HCT116 (cell line): ENCODE measurements at regions not wholly inside any gene's neighbourhood (a gene's known extent, or its start where the extent isn't known, plus 50 kb on each side); places are given as distances from the start of the nearest gene placed in this dataset.

Source experiments
- ATAC-seq: fragments of 200-7000 bp; cut with Tn5 transposase; 2 replicates; pipeline ENCODE4 v1.9.1; 2020; ENCODE audit warnings: mild to moderate bottlenecking, moderate library complexity
- BruUV-seq: library from RNA; stranded (reverse); fragments of 400-500 nt; replicated peaks from 2 replicates; lab custom pipeline; 2021; lab: Mats Ljungman, UMichigan
- CTCF ChIA-PET: fragments of 300-600 bp; sonication (Branson Sonifier 250); formaldehyde crosslinking; loops from one replicate; lab custom pipeline; 2021; ENCODE audit warnings: antibody characterized with exemption; lab: Charles Lee
- POLR2A ChIA-PET: fragments of 300-600, 350-600 bp; sonication (Branson Sonifier 250); formaldehyde crosslinking; loops from one replicate; lab custom pipeline; 2021; ENCODE audit warnings: antibody characterized with exemption; lab: Charles Lee
- RAD21 ChIA-PET, 2 experiments: fragments of 300-600 bp; sonication (Branson Sonifier 250); formaldehyde crosslinking; loops; one replicate each; lab custom pipeline; 2023; ENCODE audit warnings: low total read pairs in 2 of 2; ENCODE audit not compliant: uncharacterized antibody in 2 of 2, unreplicated experiment in 2 of 2, low non-redundant PET in 1 of 2; lab: Charles Lee
- DNase-seq: peaks from one replicate; pipeline ENCODE4 v3.0.0-alpha.2; 2010; ENCODE audit warnings: low read depth, low spot score
- H2AFZ ChIP-seq: fragments of 200-600 bp; shearing (Covaris generic), sonication (generic); 2 replicates; pipeline ENCODE4 v1.6.1; 2017; ENCODE audit warnings: low read depth, mixed run types, mixed read lengths, antibody characterized with exemption, low read length; ENCODE audit not compliant: poor library complexity, severe bottlenecking
- H3K27ac ChIP-seq: 2 replicates; pipeline ENCODE4 v1.5.1; 2012; ENCODE audit warnings: low read depth, low read length
- H3K27me3 ChIP-seq: fragments of 200-600 bp; sonication (generic); 2 replicates; pipeline ENCODE4 v1.6.1; 2016; ENCODE audit warnings: mixed run types, low read length, mixed read lengths; ENCODE audit not compliant: insufficient read depth
- H3K36me3 ChIP-seq, 2 experiments: fragments of 200-500 bp in 1 of 2; fragments of 200-600 bp in 1 of 2; sonication (Bioruptor generic) in 1 of 2; sonication (generic) in 1 of 2; 2 replicates each; pipeline versions ENCODE4 v1.5.1 to v1.6.1; 2014 to 2016; ENCODE audit warnings: low read length in 2 of 2, inconsistent platforms in 1 of 2, mixed read lengths in 1 of 2, mixed run types in 1 of 2; ENCODE audit not compliant: insufficient read depth in 2 of 2, control insufficient read depth in 1 of 2
- H3K4me1 ChIP-seq, 2 experiments: fragments of 200-600 bp in 1 of 2; sonication (generic) in 1 of 2; 2 replicates each; pipeline versions ENCODE4 v1.5.1 to v1.6.1; 2012 to 2017; ENCODE audit warnings: low read length in 2 of 2, inconsistent platforms in 1 of 2, mild to moderate bottlenecking in 1 of 2, mixed read lengths in 1 of 2, mixed run types in 1 of 2, moderate library complexity in 1 of 2; ENCODE audit not compliant: insufficient read depth in 2 of 2, control insufficient read depth in 1 of 2
- H3K4me2 ChIP-seq: fragments of 200-600 bp; sonication (generic); 2 replicates; pipeline ENCODE4 v1.6.1; 2017; ENCODE audit warnings: mixed run types, low read length, mixed read lengths
- H3K4me3 ChIP-seq, 2 experiments: fragments of 200-600 bp in 1 of 2; sonication (generic) in 1 of 2; replicated peaks in 1 of 2; 2 replicates each; pipeline ENCODE4 v1.5.1; 2011 to 2016; ENCODE audit warnings: low read length in 2 of 2, control low read depth in 1 of 2, low read depth in 1 of 2, mild to moderate bottlenecking in 1 of 2, mixed read lengths in 1 of 2, mixed run types in 1 of 2
- H3K79me2 ChIP-seq: fragments of 200-600 bp; sonication (generic); 2 replicates; pipeline ENCODE4 v1.6.1; 2017; ENCODE audit warnings: mild to moderate bottlenecking, mixed run types, low read length, moderate library complexity, mixed read lengths; ENCODE audit not compliant: insufficient read depth
- H3K9ac ChIP-seq: fragments of 200-600 bp; sonication (generic); 2 replicates; pipeline ENCODE4 v1.6.1; 2016; ENCODE audit warnings: low read length, mixed read lengths
- H3K9me2 ChIP-seq: fragments of 200-600 bp; sonication (generic), shearing (Covaris generic); 2 replicates; pipeline ENCODE4 v1.6.1; 2017; ENCODE audit warnings: mixed run types, mild to moderate bottlenecking, moderate library complexity; ENCODE audit not compliant: insufficient read depth
- H3K9me3 ChIP-seq, 2 experiments: fragments of 200-500 bp in 1 of 2; fragments of 200-600 bp in 1 of 2; sonication (Bioruptor generic) in 1 of 2; sonication (generic) in 1 of 2; 2 replicates each; pipeline ENCODE4 v1.6.1; 2014 to 2017; ENCODE audit warnings: low read length in 2 of 2, mixed read lengths in 2 of 2, inconsistent platforms in 1 of 2, low read depth in 1 of 2, mild to moderate bottlenecking in 1 of 2, mixed run types in 1 of 2, moderate library complexity in 1 of 2; ENCODE audit not compliant: control insufficient read depth in 1 of 2, insufficient read depth in 1 of 2
- H4K20me1 ChIP-seq: fragments of 200-600 bp; sonication (generic), shearing (Covaris generic); 2 replicates; pipeline ENCODE4 v1.6.1; 2017; ENCODE audit warnings: mixed run types, mild to moderate bottlenecking, moderate library complexity; ENCODE audit not compliant: insufficient read depth
- CEBPB ChIP-seq: IDR thresholded peaks from 2 replicates; pipeline ENCODE4 v1.6.1; 2012; ENCODE audit warnings: low read depth
- EGR1 ChIP-seq: IDR thresholded peaks from 2 replicates; pipeline ENCODE4 v1.6.1; 2012; ENCODE audit warnings: low read depth
- ELF1 ChIP-seq: IDR thresholded peaks from 2 replicates; pipeline ENCODE4 v1.6.1; 2012; ENCODE audit warnings: low read depth, borderline replicate concordance
- EZH2phosphoT487 ChIP-seq: fragments of 200-600 bp; IDR thresholded peaks from 2 replicates; pipeline ENCODE4 v1.6.1; 2018; ENCODE audit warnings: antibody characterized with exemption, borderline replicate concordance
- FOSL1 ChIP-seq: IDR thresholded peaks from 2 replicates; pipeline ENCODE4 v1.6.1; 2012; ENCODE audit warnings: low read depth
- JUND ChIP-seq: IDR thresholded peaks from 2 replicates; pipeline ENCODE4 v1.6.1; 2012
- POLR2A ChIP-seq: IDR thresholded peaks from 2 replicates; pipeline ENCODE4 v1.7.0; 2011; ENCODE audit warnings: borderline replicate concordance; ENCODE audit not compliant: insufficient read depth, insufficient read length; ENCODE audit errors: extremely low read depth
- SP1 ChIP-seq: IDR thresholded peaks from 2 replicates; pipeline ENCODE4 v1.6.1; 2012; ENCODE audit warnings: low read depth
- TCF7L2 ChIP-seq: IDR thresholded peaks from 2 replicates; pipeline ENCODE4 v1.7.0; 2011; ENCODE audit warnings: borderline replicate concordance, inconsistent platforms; ENCODE audit not compliant: insufficient read depth, insufficient read length; ENCODE audit errors: extremely low read depth
- YY1 ChIP-seq: IDR thresholded peaks from 2 replicates; pipeline ENCODE4 v1.6.1; 2011; ENCODE audit warnings: low read length, low read depth, moderate library complexity, mild to moderate bottlenecking; ENCODE audit not compliant: insufficient replicate concordance; ENCODE audit errors: extremely low read depth
- intact Hi-C: fragments of 100-400 bp; cut with micrococcal nuclease; formaldehyde crosslinking; loops from 2 replicates; pipeline ENCODE4 v1.10.0; 2022
- TF ChIP-seq, protein P1 (sequence below), 3 experiments: fragments of 200-600 bp in 1 of 3; sonication (generic) in 1 of 3; IDR thresholded peaks in 2 of 3; conservative IDR thresholded peaks in 1 of 3; 2 replicates each; pipeline ENCODE4 v1.5.1; 2012 to 2017; ENCODE audit warnings: low read depth in 2 of 3, low read length in 2 of 3, antibody characterized with exemption in 1 of 3, borderline replicate concordance in 1 of 3, control low read depth in 1 of 3, mild to moderate bottlenecking in 1 of 3, mixed read lengths in 1 of 3, mixed run types in 1 of 3, moderate library complexity in 1 of 3; ENCODE audit not compliant: insufficient read depth in 1 of 3
- TF ChIP-seq, protein P2 (sequence below): IDR thresholded peaks from 2 replicates; pipeline ENCODE4 v1.6.1; 2012
- TF ChIP-seq, protein P3 (sequence below): IDR thresholded peaks from 2 replicates; pipeline ENCODE4 v1.6.1; 2011; ENCODE audit warnings: mild to moderate bottlenecking, low read length, moderate library complexity; ENCODE audit not compliant: insufficient replicate concordance; ENCODE audit errors: extremely low read depth

DNA sequence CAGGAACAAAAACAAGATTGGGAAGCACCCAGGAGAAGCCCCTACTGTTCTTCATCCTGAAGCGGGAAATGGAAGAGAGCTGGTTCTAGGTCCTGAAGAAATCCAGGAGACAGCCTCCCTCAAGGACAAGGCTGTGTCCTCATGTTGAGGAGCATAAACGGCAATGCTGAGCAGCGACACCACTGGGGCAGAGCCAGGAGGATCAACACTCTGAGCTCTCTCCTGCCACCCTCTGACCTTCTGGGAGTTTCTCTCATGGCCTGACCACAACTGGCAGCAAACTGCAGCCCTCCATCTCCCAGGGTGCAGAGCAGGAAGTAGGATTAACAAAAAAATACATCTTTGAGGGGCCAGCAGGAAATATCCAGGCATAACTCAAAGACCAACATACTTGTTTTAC is 1292.2 kb upstream of the TMEM132C start:
- H3K9ac ChIP-seq: no peak overlapping the region
- intact Hi-C loops: no loop called here
- H3K9me2 ChIP-seq: no peaks in the 10 kb centered on the region
- H3K36me3 ChIP-seq: no peaks in the 10 kb centered on the region
- ATAC-seq: peak; percentile 58; the same call in 1 of the 2 replicates
- BruUV-seq: no TSS peak
- H3K9me3 ChIP-seq: no peaks in the 10 kb centered on the region
- no peak overlapping the region for H3K4me2 ChIP-seq
- H3K79me2 ChIP-seq: no peaks in the 10 kb centered on the region
- no peak overlapping the region for H2AFZ ChIP-seq
- no peaks in the 10 kb centered on the region; a peak in 1 of 4 replicates for H3K4me1 ChIP-seq
- no peaks in the 10 kb centered on the region for H3K27me3 ChIP-seq
- DNase-seq: no peak
- H3K4me3 ChIP-seq: no peak overlapping the region
- no peaks in the 10 kb centered on the region for H4K20me1 ChIP-seq
- ChIA-PET POLR2A (no interaction called here), RAD21 (no interaction called here), CTCF (no interaction called here)
- TF ChIP-seq YY1 (no peak), FOSL1 (no peak), ELF1 (no peak), EGR1 (no peak), JUND (no peak), TCF7L2 (no peak)
- TF ChIP-seq, protein P1, sequence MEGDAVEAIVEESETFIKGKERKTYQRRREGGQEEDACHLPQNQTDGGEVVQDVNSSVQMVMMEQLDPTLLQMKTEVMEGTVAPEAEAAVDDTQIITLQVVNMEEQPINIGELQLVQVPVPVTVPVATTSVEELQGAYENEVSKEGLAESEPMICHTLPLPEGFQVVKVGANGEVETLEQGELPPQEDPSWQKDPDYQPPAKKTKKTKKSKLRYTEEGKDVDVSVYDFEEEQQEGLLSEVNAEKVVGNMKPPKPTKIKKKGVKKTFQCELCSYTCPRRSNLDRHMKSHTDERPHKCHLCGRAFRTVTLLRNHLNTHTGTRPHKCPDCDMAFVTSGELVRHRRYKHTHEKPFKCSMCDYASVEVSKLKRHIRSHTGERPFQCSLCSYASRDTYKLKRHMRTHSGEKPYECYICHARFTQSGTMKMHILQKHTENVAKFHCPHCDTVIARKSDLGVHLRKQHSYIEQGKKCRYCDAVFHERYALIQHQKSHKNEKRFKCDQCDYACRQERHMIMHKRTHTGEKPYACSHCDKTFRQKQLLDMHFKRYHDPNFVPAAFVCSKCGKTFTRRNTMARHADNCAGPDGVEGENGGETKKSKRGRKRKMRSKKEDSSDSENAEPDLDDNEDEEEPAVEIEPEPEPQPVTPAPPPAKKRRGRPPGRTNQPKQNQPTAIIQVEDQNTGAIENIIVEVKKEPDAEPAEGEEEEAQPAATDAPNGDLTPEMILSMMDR (IDR thresholded peaks at IDR 0.05 in 2 of 3, conservative IDR thresholded peaks at IDR 0.05 in 1 of 3; ENCODE audit: borderline replicate concordance in 1 of 3, insufficient read depth in 1 of 3, low read depth in 2 of 3, low read length in 2 of 3): 0 out of 6 replicates have a peak, but pooled peaks of 1 of the 3 experiments have one; percentile 5
- TF ChIP-seq, protein P2, sequence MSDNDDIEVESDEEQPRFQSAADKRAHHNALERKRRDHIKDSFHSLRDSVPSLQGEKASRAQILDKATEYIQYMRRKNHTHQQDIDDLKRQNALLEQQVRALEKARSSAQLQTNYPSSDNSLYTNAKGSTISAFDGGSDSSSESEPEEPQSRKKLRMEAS: no peak
- H3K27ac ChIP-seq: no peak overlapping the region

DNA sequence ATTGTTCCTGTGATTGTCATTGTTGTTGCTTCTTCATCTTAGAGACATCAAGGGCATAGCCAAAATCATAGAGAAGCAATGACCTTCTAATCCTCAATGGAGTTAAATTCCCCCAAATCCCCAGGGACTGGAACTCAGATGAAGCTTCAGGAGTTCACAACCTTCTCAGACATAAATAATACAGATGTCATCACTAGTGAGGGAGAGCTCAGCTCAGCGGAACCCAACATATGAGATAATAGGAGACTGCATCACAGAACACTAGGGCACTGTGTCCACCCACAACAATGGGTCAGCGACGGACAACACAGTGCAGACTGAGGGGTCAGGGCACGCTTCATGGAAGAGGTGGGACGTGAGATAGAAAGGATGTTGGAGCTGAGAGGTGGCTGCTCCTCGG is 1290.4 kb upstream of the TMEM132C start:
- no peak overlapping the region for H3K27ac ChIP-seq
- H3K9me3 ChIP-seq: no peaks in the 10 kb centered on the region
- H3K4me2 ChIP-seq: no peak overlapping the region
- intact Hi-C loops: no loop called here
- H3K9ac ChIP-seq: no peak overlapping the region
- H3K27me3 ChIP-seq: no peaks in the 10 kb centered on the region
- H3K9me2 ChIP-seq: no peaks in the 10 kb centered on the region
- no peaks in the 10 kb centered on the region for H3K36me3 ChIP-seq
- BruUV-seq: no TSS peak
- H2AFZ ChIP-seq: no peak overlapping the region
- ATAC-seq (no peak), DNase-seq (no peak)
- no peaks in the 10 kb centered on the region; the same call in 1 of the 2 replicates for H4K20me1 ChIP-seq
- no peaks in the 10 kb centered on the region for H3K79me2 ChIP-seq
- POLR2A ChIA-PET: no interaction called here
- RAD21 ChIA-PET: no interaction called here
- CTCF ChIA-PET: no interaction called here
- no peaks in the 10 kb centered on the region; a peak in 1 of 4 replicates for H3K4me1 ChIP-seq
- no peak overlapping the region for H3K4me3 ChIP-seq
- TF ChIP-seq CEBPB (no peak), EZH2phosphoT487 (no peak), YY1 (no peak), SP1 (no peak), POLR2A (no peak), TCF7L2 (no peak)
- TF ChIP-seq, protein P1 (IDR thresholded peaks at IDR 0.05 in 2 of 3, conservative IDR thresholded peaks at IDR 0.05 in 1 of 3; ENCODE audit: borderline replicate concordance in 1 of 3, insufficient read depth in 1 of 3, low read depth in 2 of 3, low read length in 2 of 3): no peak
- TF ChIP-seq, protein P3, sequence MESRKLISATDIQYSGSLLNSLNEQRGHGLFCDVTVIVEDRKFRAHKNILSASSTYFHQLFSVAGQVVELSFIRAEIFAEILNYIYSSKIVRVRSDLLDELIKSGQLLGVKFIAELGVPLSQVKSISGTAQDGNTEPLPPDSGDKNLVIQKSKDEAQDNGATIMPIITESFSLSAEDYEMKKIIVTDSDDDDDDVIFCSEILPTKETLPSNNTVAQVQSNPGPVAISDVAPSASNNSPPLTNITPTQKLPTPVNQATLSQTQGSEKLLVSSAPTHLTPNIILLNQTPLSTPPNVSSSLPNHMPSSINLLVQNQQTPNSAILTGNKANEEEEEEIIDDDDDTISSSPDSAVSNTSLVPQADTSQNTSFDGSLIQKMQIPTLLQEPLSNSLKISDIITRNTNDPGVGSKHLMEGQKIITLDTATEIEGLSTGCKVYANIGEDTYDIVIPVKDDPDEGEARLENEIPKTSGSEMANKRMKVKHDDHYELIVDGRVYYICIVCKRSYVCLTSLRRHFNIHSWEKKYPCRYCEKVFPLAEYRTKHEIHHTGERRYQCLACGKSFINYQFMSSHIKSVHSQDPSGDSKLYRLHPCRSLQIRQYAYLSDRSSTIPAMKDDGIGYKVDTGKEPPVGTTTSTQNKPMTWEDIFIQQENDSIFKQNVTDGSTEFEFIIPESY: no peak
